ENCODE measurements at regions not wholly inside any gene's neighbourhood (a gene's known extent, or its start where the extent isn't known, plus 50 kb on each side); places are given as distances from the start of the nearest gene placed in this dataset.

DNA sequence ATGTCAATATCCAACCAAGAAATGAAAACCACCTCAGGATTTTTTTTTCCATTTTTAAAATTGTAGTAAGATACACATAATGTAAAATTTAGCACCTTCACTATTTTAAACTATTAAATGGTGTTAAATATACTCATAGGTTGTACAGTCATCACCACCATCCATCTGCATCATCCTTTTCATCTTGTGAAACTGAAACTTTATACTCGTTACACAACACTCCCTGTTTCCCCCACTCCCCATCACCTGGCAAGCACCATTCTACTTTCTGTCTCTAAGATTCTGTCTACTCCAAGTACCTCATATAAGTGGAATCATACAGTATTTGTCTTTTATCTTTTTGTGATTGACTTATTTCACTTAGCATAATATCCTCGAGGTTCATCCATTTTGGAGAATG, 335.2 kb upstream of the NPSR1 start:
- TF ChIP-seq, protein P1, sequence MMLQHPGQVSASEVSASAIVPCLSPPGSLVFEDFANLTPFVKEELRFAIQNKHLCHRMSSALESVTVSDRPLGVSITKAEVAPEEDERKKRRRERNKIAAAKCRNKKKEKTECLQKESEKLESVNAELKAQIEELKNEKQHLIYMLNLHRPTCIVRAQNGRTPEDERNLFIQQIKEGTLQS (CRISPR knock-in tag; conservative IDR thresholded peaks at IDR 0.05): no peak
- TF ChIP-seq, protein P2, sequence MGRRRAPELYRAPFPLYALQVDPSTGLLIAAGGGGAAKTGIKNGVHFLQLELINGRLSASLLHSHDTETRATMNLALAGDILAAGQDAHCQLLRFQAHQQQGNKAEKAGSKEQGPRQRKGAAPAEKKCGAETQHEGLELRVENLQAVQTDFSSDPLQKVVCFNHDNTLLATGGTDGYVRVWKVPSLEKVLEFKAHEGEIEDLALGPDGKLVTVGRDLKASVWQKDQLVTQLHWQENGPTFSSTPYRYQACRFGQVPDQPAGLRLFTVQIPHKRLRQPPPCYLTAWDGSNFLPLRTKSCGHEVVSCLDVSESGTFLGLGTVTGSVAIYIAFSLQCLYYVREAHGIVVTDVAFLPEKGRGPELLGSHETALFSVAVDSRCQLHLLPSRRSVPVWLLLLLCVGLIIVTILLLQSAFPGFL (CRISPR knock-in tag; IDR thresholded peaks at IDR 0.05; ENCODE audit: borderline replicate concordance): no peak
- TF ChIP-seq KAT7 (CRISPR knock-in tag; IDR thresholded peaks at IDR 0.05; ENCODE audit: borderline replicate concordance): no peak
- no peak for TF ChIP-seq ZNF281 (CRISPR knock-in tag; IDR thresholded peaks at IDR 0.05)
- TF ChIP-seq ZNF512 (CRISPR knock-in tag; IDR thresholded peaks at IDR 0.05; ENCODE audit: borderline replicate concordance): no peak
- no peak for TF ChIP-seq FOXJ3 (CRISPR knock-in tag; IDR thresholded peaks at IDR 0.05; ENCODE audit: borderline replicate concordance)
- TF ChIP-seq, protein P3, sequence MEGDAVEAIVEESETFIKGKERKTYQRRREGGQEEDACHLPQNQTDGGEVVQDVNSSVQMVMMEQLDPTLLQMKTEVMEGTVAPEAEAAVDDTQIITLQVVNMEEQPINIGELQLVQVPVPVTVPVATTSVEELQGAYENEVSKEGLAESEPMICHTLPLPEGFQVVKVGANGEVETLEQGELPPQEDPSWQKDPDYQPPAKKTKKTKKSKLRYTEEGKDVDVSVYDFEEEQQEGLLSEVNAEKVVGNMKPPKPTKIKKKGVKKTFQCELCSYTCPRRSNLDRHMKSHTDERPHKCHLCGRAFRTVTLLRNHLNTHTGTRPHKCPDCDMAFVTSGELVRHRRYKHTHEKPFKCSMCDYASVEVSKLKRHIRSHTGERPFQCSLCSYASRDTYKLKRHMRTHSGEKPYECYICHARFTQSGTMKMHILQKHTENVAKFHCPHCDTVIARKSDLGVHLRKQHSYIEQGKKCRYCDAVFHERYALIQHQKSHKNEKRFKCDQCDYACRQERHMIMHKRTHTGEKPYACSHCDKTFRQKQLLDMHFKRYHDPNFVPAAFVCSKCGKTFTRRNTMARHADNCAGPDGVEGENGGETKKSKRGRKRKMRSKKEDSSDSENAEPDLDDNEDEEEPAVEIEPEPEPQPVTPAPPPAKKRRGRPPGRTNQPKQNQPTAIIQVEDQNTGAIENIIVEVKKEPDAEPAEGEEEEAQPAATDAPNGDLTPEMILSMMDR (IDR thresholded peaks at IDR 0.05): no peak
- TF ChIP-seq ZNF121 (CRISPR knock-in tag; IDR thresholded peaks at IDR 0.05): no peak
- TF ChIP-seq RORB (CRISPR knock-in tag; IDR thresholded peaks at IDR 0.05): no peak
- TF ChIP-seq TEAD4 (CRISPR knock-in tag; IDR thresholded peaks at IDR 0.05): no peak
- no peak for TF ChIP-seq FOXP1 (CRISPR knock-in tag; IDR thresholded peaks at IDR 0.05; ENCODE audit: borderline replicate concordance)
